Ovary (tissue), 7 donors: ENCODE measurements at regions not wholly inside any gene's neighbourhood (a gene's known extent, or its start where the extent isn't known, plus 50 kb on each side); places are given as distances from the start of the nearest gene placed in this dataset.

Experiments used
- DNase-seq, 5 donors: peaks; one replicate each; pipeline ENCODE4 v3.0.0-alpha.2; 2019 to 2020
- H3K27ac ChIP-seq, 2 donors: fragments of 200-600 bp; one replicate each; pipeline versions ENCODE4 v1.5.1 to v1.8.0; 2019 to 2022
- H3K27me3 ChIP-seq: fragments of 200-600 bp; one replicate; pipeline ENCODE4 v1.8.0; 2022
- H3K36me3 ChIP-seq: fragments of 200-600 bp; sonication (generic); one replicate; pipeline ENCODE4 v1.5.1; 2019
- H3K4me1 ChIP-seq: one replicate; pipeline ENCODE4 v1.8.1; 2013; ENCODE audit warnings: mild to moderate bottlenecking, moderate library complexity; ENCODE audit not compliant: insufficient read depth
- H3K4me3 ChIP-seq: fragments of 200-600 bp; sonication (generic); one replicate; pipeline ENCODE4 v1.5.1; 2017
- H3K9me3 ChIP-seq, 2 donors: fragments of 200-600 bp in 1 of 2; sonication (generic) in 1 of 2; one replicate each; pipeline versions ENCODE4 v1.5.1 to v1.8.1; 2013 to 2019; ENCODE audit warnings: mild to moderate bottlenecking in 1 of 2, moderate library complexity in 1 of 2
- CTCF ChIP-seq, 3 donors: fragments of 450-650 bp in 2 of 3; fragments of 200-600 bp in 1 of 3; IDR thresholded peaks; one replicate each; pipeline versions ENCODE4 v1.5.1 to v1.8.0; 2016 to 2022; ENCODE audit warnings: antibody characterized with exemption in 3 of 3, mild to moderate bottlenecking in 1 of 3
- EP300 ChIP-seq: sonication (generic); formaldehyde crosslinking; IDR thresholded peaks from one replicate; pipeline ENCODE4 v1.6.1; 2017; ENCODE audit warnings: antibody characterized with exemption
- POLR2A ChIP-seq: fragments of 450-650 bp; IDR thresholded peaks from one replicate; pipeline ENCODE4 v1.6.1; 2017; ENCODE audit warnings: antibody characterized with exemption, mild to moderate bottlenecking, moderate library complexity
- WGBS, 3 donors: extraction: QIAGEN DNeasy Blood & Tissue Kit in 1 of 3; methylation state at CpG; one replicate each; pipeline versions ENCODE4 v1.1.5 to v1.1.7; 2013 to 2017; 5-methylcytosine and 5-hydroxymethylcytosine counted together
- intact Hi-C, 4 donors: fragments of 100-400 bp; cut with DNase I; formaldehyde crosslinking; loops; one replicate each; pipeline versions ENCODE4 v1.11.0 to v1.15.1; 2022 to 2023
- donor health status: DM: no; HTN: no; CAD: no; lungs with moderate emphysema.
- donor health status: DM: no; HTN: no; CAD: no.
- donor health status: Bipolar disorder and iron deficiency.
- donor health status: DM: no; HTN: no; CAD: no.
- donor health status: DM: yes; HTN: yes; CAD: no.

- intact Hi-C loops = no loop called here
- TF ChIP-seq EP300 (no peak), CTCF (IDR thresholded peaks at IDR 0.05) (no peak), POLR2A (no peak)
- no peak overlapping the region for H3K4me3 ChIP-seq
- no peaks in the 10 kb centered on the region for H3K9me3 ChIP-seq
- H3K27ac ChIP-seq = no peak overlapping the region
- peaks cover 10% of the 10 kb centered on the region for H3K4me1 ChIP-seq
- DNase-seq = no peak
- 90 to 96% (median 93%) methylated on average over 4 of the region's 4 CpGs for WGBS, 3 donors
- no peaks in the 10 kb centered on the region for H3K36me3 ChIP-seq
- no peaks in the 10 kb centered on the region for H3K27me3 ChIP-seq
These were observed 330.9 kb downstream of the CXCL12 start for GRCh38 chr10:44054046-44054445.

GRCh38 chr10:44053391-44053790 lies 331.5 kb downstream of the CXCL12 start:
- no peak overlapping the region for H3K4me3 ChIP-seq
- TF ChIP-seq POLR2A = no peak
- no peak for TF ChIP-seq CTCF (IDR thresholded peaks at IDR 0.05)
- no peak for TF ChIP-seq EP300

GRCh38 chr10:44051584-44052385 lies 333.1 kb downstream of the CXCL12 start:
- intact Hi-C loops = no loop called here
- H3K27ac ChIP-seq = no peak overlapping the region
- H3K9me3 ChIP-seq = no peaks in the 10 kb centered on the region
- no peaks in the 10 kb centered on the region for H3K27me3 ChIP-seq
- no peaks in the 10 kb centered on the region for H3K36me3 ChIP-seq
- peak in 3 of 5 donors; percentile 23 to 49 (median 41) for DNase-seq
- no peak overlapping the region for H3K4me3 ChIP-seq
- H3K4me1 ChIP-seq = peaks cover 9% of the 10 kb centered on the region
- 27 to 39% (median 29%) methylated on average over 10 of the region's 10 CpGs for WGBS, 3 donors
- TF ChIP-seq CTCF (IDR thresholded peaks at IDR 0.05) (no peak), POLR2A (no peak), EP300 (no peak)

More at GRCh38 chr10:44053391-44053790, 331.5 kb downstream of the CXCL12 start:
- Histone ChIP-seq H3K27ac (no peak overlapping the region), H3K4me1 (peaks cover 10% of the 10 kb centered on the region), H3K9me3 (no peaks in the 10 kb centered on the region), H3K27me3 (no peaks in the 10 kb centered on the region), H3K36me3 (no peaks in the 10 kb centered on the region)
- intact Hi-C loops = no loop called here
- DNase-seq = no peak

- WGBS, 3 donors = 51 to 76% (median 64%) methylated on average over 5 of the region's 5 CpGs
- intact Hi-C loops = no loop called here
- TF ChIP-seq CTCF (IDR thresholded peaks at IDR 0.05) (no peak), POLR2A (no peak), EP300 (no peak)
- peak overlapping the region in 1 of 2 donors; percentile 33 for H3K27ac ChIP-seq
- H3K4me3 ChIP-seq = no peak overlapping the region
- no peaks in the 10 kb centered on the region for H3K9me3 ChIP-seq
- no peaks in the 10 kb centered on the region for H3K27me3 ChIP-seq
- H3K4me1 ChIP-seq = peaks cover 13% of the 10 kb centered on the region
- H3K36me3 ChIP-seq = no peaks in the 10 kb centered on the region
- no peak for DNase-seq
These were observed 333.8 kb downstream of the CXCL12 start for GRCh38 chr10:44051091-44051490.
